A673 (cell line): ENCODE measurements at regions not wholly inside any gene's neighbourhood (a gene's known extent, or its start where the extent isn't known, plus 50 kb on each side); places are given as distances from the start of the nearest gene placed in this dataset.
A peak's percentile ranks its signal among the peaks of the same experiment; 100 is the strongest.

ENCODE experiments used
- EZH2 ChIP-seq: fragments of 200-600 bp; sonication (generic); IDR thresholded peaks from 2 replicates; pipeline ENCODE4 v1.6.1; 2017; ENCODE audit warnings: borderline replicate concordance, low read depth, mild to moderate bottlenecking, mixed read lengths, antibody characterized with exemption, low read length; ENCODE audit not compliant: poor library complexity, severe bottlenecking
- TF ChIP-seq, protein P1 (sequence below): fragments of 300-800, 200-600 bp; sonication (generic); conservative IDR thresholded peaks from 2 replicates; pipeline ENCODE4 v1.5.1; 2017; ENCODE audit warnings: low read depth, mild to moderate bottlenecking, antibody characterized with exemption, low read length, moderate library complexity, mixed read lengths

- TF ChIP-seq, protein P1, sequence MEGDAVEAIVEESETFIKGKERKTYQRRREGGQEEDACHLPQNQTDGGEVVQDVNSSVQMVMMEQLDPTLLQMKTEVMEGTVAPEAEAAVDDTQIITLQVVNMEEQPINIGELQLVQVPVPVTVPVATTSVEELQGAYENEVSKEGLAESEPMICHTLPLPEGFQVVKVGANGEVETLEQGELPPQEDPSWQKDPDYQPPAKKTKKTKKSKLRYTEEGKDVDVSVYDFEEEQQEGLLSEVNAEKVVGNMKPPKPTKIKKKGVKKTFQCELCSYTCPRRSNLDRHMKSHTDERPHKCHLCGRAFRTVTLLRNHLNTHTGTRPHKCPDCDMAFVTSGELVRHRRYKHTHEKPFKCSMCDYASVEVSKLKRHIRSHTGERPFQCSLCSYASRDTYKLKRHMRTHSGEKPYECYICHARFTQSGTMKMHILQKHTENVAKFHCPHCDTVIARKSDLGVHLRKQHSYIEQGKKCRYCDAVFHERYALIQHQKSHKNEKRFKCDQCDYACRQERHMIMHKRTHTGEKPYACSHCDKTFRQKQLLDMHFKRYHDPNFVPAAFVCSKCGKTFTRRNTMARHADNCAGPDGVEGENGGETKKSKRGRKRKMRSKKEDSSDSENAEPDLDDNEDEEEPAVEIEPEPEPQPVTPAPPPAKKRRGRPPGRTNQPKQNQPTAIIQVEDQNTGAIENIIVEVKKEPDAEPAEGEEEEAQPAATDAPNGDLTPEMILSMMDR = peak; percentile 53
- no peak for TF ChIP-seq EZH2
Measured at GRCh38 chr12:72141381-72141780, 130.8 kb upstream of the TRHDE start.
